ENCODE measurements at regions not wholly inside any gene's neighbourhood (a gene's known extent, or its start where the extent isn't known, plus 50 kb on each side); places are given as distances from the start of the nearest gene placed in this dataset.

- H3K4me1 ChIP-seq: no peaks in the 10 kb centered on the region
- no peaks in the 10 kb centered on the region for H3K27me3 ChIP-seq
- H3K4me3 ChIP-seq: no peak overlapping the region
- intact Hi-C loops (cut with DNase I): no loop called here
- TF ChIP-seq POLR2AphosphoS5 (IDR thresholded peaks at IDR 0.05) (no peak), EP300 (IDR thresholded peaks at IDR 0.05) (no peak), CTCF (IDR thresholded peaks at IDR 0.05) (no peak), POLR2A (IDR thresholded peaks at IDR 0.05) (no peak)
- DNase-seq: no peak
- no peak overlapping the region for H3K27ac ChIP-seq
- WGBS, 2 donors: 76 to 83% methylated on average over 1 of the region's 1 CpG
- H3K36me3 ChIP-seq: no peaks in the 10 kb centered on the region
- H3K9me3 ChIP-seq: no peaks in the 10 kb centered on the region
Measured at GRCh38 chr5:135122797-135123196, 88.8 kb upstream of the PITX1 start.

- WGBS, 2 donors: 97 to 98% methylated on average over 8 of the region's 8 CpGs
- H3K4me1 ChIP-seq: no peaks in the 10 kb centered on the region
- no peaks in the 10 kb centered on the region for H3K36me3 ChIP-seq
- no peak for TF ChIP-seq EP300 (IDR thresholded peaks at IDR 0.05)
- no peak for TF ChIP-seq CTCF (IDR thresholded peaks at IDR 0.05)
- TF ChIP-seq POLR2AphosphoS5 (IDR thresholded peaks at IDR 0.05): no peak
- TF ChIP-seq POLR2A (IDR thresholded peaks at IDR 0.05): no peak
- no peak for DNase-seq
- no peaks in the 10 kb centered on the region for H3K9me3 ChIP-seq
- intact Hi-C loops (cut with DNase I): no loop called here
- no peak overlapping the region for H3K27ac ChIP-seq
- no peak overlapping the region for H3K4me3 ChIP-seq
- H3K27me3 ChIP-seq: no peaks in the 10 kb centered on the region
Measured at GRCh38 chr5:135120951-135121350, 86.9 kb upstream of the PITX1 start.

GRCh38 chr5:135119481-135119880 lies 85.5 kb upstream of the PITX1 start:
- TF ChIP-seq POLR2AphosphoS5 (IDR thresholded peaks at IDR 0.05) (no peak), POLR2A (IDR thresholded peaks at IDR 0.05) (no peak), CTCF (IDR thresholded peaks at IDR 0.05) (no peak), EP300 (IDR thresholded peaks at IDR 0.05) (no peak)
- H3K4me1 ChIP-seq: no peaks in the 10 kb centered on the region
- no peak for DNase-seq
- intact Hi-C loops (cut with DNase I): no loop called here
- H3K27me3 ChIP-seq: no peaks in the 10 kb centered on the region
- WGBS, 2 donors: 76 to 82% methylated on average over 6 of the region's 6 CpGs
- no peaks in the 10 kb centered on the region for H3K9me3 ChIP-seq
- H3K36me3 ChIP-seq: no peaks in the 10 kb centered on the region
- no peak overlapping the region for H3K4me3 ChIP-seq
- no peak overlapping the region for H3K27ac ChIP-seq

- Histone ChIP-seq H3K27ac (no peak overlapping the region), H3K4me1 (no peaks in the 10 kb centered on the region), H3K4me3 (no peak overlapping the region), H3K36me3 (no peaks in the 10 kb centered on the region), H3K27me3 (no peaks in the 10 kb centered on the region), H3K9me3 (no peaks in the 10 kb centered on the region)
- no peak for DNase-seq
- intact Hi-C loops (cut with DNase I): no loop called here
- TF ChIP-seq CTCF (IDR thresholded peaks at IDR 0.05): no peak
- no peak for TF ChIP-seq POLR2A (IDR thresholded peaks at IDR 0.05)
- TF ChIP-seq POLR2AphosphoS5 (IDR thresholded peaks at IDR 0.05): no peak
- TF ChIP-seq EP300 (IDR thresholded peaks at IDR 0.05): no peak
- 76 to 78% methylated on average over 5 of the region's 5 CpGs for WGBS, 2 donors
Measured at GRCh38 chr5:135117590-135117989, 83.6 kb upstream of the PITX1 start.

- DNase-seq: no peak
- intact Hi-C loops (cut with DNase I): no loop called here
- TF ChIP-seq EP300 (IDR thresholded peaks at IDR 0.05): no peak
Measured at GRCh38 chr5:135116160-135116561, 82.1 kb upstream of the PITX1 start.

More at GRCh38 chr5:135116160-135116561, 82.1 kb upstream of the PITX1 start:
- Histone ChIP-seq H3K9me3 (no peaks in the 10 kb centered on the region), H3K27me3 (no peaks in the 10 kb centered on the region), H3K4me1 (no peaks in the 10 kb centered on the region), H3K36me3 (no peaks in the 10 kb centered on the region), H3K27ac (no peak overlapping the region), H3K4me3 (no peak overlapping the region)
- WGBS, 2 donors: 79 to 80% methylated on average over 6 of the region's 6 CpGs
